ENCODE measurements at regions not wholly inside any gene's neighbourhood (a gene's known extent, or its start where the extent isn't known, plus 50 kb on each side); places are given as distances from the start of the nearest gene placed in this dataset.

GRCh38 chr15:59833366-59833765 is 144.2 kb upstream of the BNIP2 start:
- TF ChIP-seq, protein P1, sequence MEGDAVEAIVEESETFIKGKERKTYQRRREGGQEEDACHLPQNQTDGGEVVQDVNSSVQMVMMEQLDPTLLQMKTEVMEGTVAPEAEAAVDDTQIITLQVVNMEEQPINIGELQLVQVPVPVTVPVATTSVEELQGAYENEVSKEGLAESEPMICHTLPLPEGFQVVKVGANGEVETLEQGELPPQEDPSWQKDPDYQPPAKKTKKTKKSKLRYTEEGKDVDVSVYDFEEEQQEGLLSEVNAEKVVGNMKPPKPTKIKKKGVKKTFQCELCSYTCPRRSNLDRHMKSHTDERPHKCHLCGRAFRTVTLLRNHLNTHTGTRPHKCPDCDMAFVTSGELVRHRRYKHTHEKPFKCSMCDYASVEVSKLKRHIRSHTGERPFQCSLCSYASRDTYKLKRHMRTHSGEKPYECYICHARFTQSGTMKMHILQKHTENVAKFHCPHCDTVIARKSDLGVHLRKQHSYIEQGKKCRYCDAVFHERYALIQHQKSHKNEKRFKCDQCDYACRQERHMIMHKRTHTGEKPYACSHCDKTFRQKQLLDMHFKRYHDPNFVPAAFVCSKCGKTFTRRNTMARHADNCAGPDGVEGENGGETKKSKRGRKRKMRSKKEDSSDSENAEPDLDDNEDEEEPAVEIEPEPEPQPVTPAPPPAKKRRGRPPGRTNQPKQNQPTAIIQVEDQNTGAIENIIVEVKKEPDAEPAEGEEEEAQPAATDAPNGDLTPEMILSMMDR (IDR thresholded peaks at IDR 0.05): no peak
- Histone ChIP-seq H3K4me1 (no peaks in the 10 kb centered on the region), H3K4me3 (no peak overlapping the region), H3K27me3 (peaks cover 0 to 18% (median 10%) of the 10 kb centered on the region in 7 donors), H3K9me3 (no peaks in the 10 kb centered on the region), H3K27ac (no peak overlapping the region), H3K36me3 (no peaks in the 10 kb centered on the region)
- WGBS, 2 donors: 78 to 83% methylated on average over 3 of the region's 3 CpGs
- no peak for DNase-seq
- no peak for ATAC-seq
- intact Hi-C loops (cut with DNase I): no loop called here

- no peak for DNase-seq
- no peak overlapping the region for H3K27ac ChIP-seq
- no peaks in the 10 kb centered on the region for H3K4me1 ChIP-seq
- no peaks in the 10 kb centered on the region for H3K36me3 ChIP-seq
- H3K27me3 ChIP-seq: peaks cover 0 to 23% (median 2%) of the 10 kb centered on the region in 7 donors
- 95 to 99% methylated on average over 5 of the region's 5 CpGs for WGBS, 2 donors
- no peak overlapping the region for H3K4me3 ChIP-seq
- intact Hi-C loops (cut with DNase I): no loop called here
- TF ChIP-seq, protein P1 (IDR thresholded peaks at IDR 0.05): no peak
- no peaks in the 10 kb centered on the region for H3K9me3 ChIP-seq
- ATAC-seq: no peak
Observed at GRCh38 chr15:59830873-59831272, 141.8 kb upstream of the BNIP2 start.

DNA sequence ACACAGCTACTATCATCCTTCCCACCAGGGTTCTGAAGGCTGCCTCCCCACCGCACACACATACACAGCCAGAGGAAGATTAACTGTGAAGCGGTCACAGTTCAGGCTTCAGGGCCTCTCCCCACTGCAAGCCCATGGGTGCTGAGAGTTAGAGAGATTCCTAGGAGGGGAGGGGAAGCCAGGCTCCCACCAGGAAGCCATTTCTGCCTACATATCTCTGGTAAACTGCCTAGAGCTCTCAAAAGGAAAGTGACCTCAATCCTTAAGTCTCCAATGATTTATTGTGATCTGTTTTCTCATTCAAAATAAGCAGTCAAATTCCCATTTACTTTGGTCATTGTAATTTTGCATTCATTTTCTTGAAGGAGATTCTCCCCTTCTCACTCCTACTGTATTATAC is 141.0 kb upstream of the BNIP2 start:
- no peak for ATAC-seq
- peaks cover 0 to 23% (median 0%) of the 10 kb centered on the region in 7 donors for H3K27me3 ChIP-seq
- peaks cover 0 to 2% (median 0%) of the 10 kb centered on the region in 11 donors for H3K9me3 ChIP-seq
- TF ChIP-seq, protein P1 (IDR thresholded peaks at IDR 0.05): no peak
- intact Hi-C loops (cut with DNase I): no loop called here
- WGBS, 2 donors: 84 to 94% methylated on average over 2 of the region's 2 CpGs
- DNase-seq: no peak
- no peak overlapping the region for H3K27ac ChIP-seq
- H3K4me3 ChIP-seq: no peak overlapping the region
- no peaks in the 10 kb centered on the region for H3K4me1 ChIP-seq
- H3K36me3 ChIP-seq: no peaks in the 10 kb centered on the region

- 80 to 82% methylated on average over 15 of the region's 15 CpGs for WGBS, 2 donors
- H3K4me3 ChIP-seq: no peak overlapping the region
- H3K27ac ChIP-seq: no peak overlapping the region
- TF ChIP-seq, protein P1 (IDR thresholded peaks at IDR 0.05): no peak
- peaks cover 0 to 23% (median 0%) of the 10 kb centered on the region in 7 donors for H3K27me3 ChIP-seq
- H3K4me1 ChIP-seq: no peaks in the 10 kb centered on the region
- no peaks in the 10 kb centered on the region for H3K36me3 ChIP-seq
- intact Hi-C loops (cut with DNase I): no loop called here
- ATAC-seq: no peak
- H3K9me3 ChIP-seq: peaks cover 0 to 7% (median 0%) of the 10 kb centered on the region in 11 donors
- no peak for DNase-seq
Observed at GRCh38 chr15:59828861-59829260, 139.7 kb upstream of the BNIP2 start.

All from heart right ventricle (tissue), 16 donors.